ENCODE measurements at regions not wholly inside any gene's neighbourhood (a gene's known extent, or its start where the extent isn't known, plus 50 kb on each side); places are given as distances from the start of the nearest gene placed in this dataset.
A peak's percentile ranks its signal among the peaks of the same experiment; 100 is the strongest.

DNA sequence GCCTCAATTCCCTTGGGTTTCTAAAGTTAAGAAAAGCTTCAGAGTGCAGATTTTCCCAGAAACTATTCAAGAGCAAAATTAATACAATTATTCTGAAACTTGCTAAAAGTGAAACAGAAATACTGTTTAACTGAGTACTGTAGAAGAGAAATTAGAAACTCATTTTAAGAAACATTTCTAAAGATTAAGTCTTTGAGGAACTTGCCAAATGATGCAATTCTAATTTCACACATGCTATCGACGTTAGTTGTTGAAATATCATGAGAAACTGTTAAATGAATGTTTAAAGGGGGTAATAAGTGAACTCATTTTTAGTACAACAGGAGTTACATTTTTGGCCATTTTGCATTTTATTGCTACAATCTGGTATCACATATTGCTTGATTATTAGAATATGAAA lies 125.3 kb upstream of the MAOA start:
- no peaks in the 10 kb centered on the region for H3K27me3 Mint-ChIP-seq
- H3K27ac Mint-ChIP-seq = no peak overlapping the region
- ATAC-seq (no peak), DNase-seq (no peak)
- H3K36me3 Mint-ChIP-seq (ENCODE audit: low read depth) = no peaks in the 10 kb centered on the region
- peaks cover 2% of the 10 kb centered on the region for H3K4me1 Mint-ChIP-seq
- H3K9me3 Mint-ChIP-seq = no peaks in the 10 kb centered on the region
- no peak overlapping the region for H3K4me3 Mint-ChIP-seq

DNA sequence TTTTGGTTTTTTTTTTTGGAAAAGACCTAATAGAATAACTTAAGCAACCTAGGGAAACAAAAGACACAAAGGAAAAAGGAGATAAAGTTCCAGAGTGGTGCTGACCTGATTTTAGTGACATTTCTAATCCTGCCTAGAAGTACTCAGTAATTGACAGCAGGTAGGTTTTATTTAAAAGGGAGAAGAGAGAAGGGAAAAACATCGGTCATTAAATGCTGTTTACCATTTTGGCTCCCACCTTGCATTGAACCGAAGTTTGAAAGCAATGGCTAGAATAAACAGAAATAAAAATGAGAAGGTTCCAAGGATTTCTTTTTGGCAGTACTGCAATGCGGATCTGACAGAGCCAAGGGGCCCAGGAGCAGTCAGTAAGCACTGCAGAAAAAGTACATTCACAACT lies 115.8 kb upstream of the MAOA start:
- ATAC-seq = no peak
- Mint-ChIP-seq H3K4me3 (no peak overlapping the region), H3K36me3 (ENCODE audit: low read depth) (no peaks in the 10 kb centered on the region), H3K4me1 (no peaks in the 10 kb centered on the region), H3K27me3 (no peaks in the 10 kb centered on the region), H3K9me3 (no peaks in the 10 kb centered on the region), H3K27ac (no peak overlapping the region)
- no peak for DNase-seq

DNA sequence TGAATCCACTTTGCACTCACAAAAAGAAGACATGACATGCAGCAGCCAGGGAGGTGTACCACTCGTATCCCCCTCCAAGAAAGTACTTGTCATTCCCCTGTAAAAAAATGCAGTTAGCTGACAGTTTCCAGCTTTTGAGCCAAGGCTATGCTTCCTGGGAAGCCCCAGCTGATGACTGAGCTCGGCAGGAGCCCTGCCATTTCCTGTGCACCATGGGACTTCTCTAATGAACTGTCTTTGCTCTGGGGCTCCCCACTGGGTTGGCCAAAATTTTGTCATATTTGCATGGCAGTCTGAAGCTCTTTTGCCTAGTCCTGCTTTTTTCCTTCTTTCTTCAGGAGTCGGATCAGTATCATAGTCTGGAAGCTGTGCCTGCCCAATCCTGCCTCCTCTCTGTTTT lies 104.5 kb upstream of the MAOA start:
- Mint-ChIP-seq H3K36me3 (ENCODE audit: low read depth) (no peaks in the 10 kb centered on the region), H3K9me3 (no peaks in the 10 kb centered on the region), H3K4me3 (no peak overlapping the region), H3K27me3 (no peaks in the 10 kb centered on the region), H3K4me1 (no peaks in the 10 kb centered on the region), H3K27ac (no peak overlapping the region)
- DNase-seq (no peak), ATAC-seq (no peak)

DNA sequence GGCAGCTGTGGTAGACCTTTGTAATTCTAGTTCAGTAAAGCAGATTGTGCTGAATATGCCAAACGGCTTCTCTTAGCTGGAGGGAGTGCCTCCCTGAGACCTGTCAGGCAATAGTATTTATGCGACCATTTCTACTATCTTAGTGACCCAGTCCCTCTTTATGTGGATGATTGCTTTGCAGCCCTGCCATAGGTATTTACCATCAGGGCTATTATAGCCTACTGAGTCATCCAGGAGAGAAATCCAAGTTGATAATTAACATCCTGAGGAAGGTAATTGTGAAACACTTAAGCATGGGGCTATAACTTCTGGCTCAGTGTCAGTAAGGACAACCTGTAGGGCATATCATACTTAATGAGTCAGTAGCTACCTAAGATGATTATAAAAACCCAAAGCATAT lies 103.9 kb upstream of the MAOA start:
- no peaks in the 10 kb centered on the region for H3K27me3 Mint-ChIP-seq
- no peak overlapping the region for H3K27ac Mint-ChIP-seq
- H3K4me3 Mint-ChIP-seq = no peak overlapping the region
- no peaks in the 10 kb centered on the region for H3K4me1 Mint-ChIP-seq
- DNase-seq (no peak), ATAC-seq (no peak)
- H3K36me3 Mint-ChIP-seq (ENCODE audit: low read depth) = no peaks in the 10 kb centered on the region
- H3K9me3 Mint-ChIP-seq = no peaks in the 10 kb centered on the region

DNA sequence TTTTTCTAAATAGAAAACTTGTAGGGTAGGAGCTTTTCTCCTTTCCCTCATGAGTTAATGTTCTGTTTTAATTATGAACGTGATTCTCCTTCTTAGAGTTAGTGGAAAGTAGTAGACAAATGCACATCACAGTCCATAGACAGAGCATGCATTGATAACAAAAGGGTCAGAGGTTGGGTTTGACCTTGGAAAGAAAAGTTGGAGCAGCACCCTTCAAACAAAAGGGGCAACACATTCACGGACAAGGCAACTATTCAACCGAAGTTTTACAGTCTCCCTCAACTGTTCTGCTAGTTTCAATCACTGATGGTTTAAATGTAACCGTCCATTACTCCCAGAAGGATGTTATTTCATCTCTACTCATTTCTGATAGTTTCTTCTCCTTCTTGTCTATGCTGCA lies 103.4 kb upstream of the MAOA start:
- no peaks in the 10 kb centered on the region for H3K27me3 Mint-ChIP-seq
- ATAC-seq (no peak), DNase-seq (no peak)
- H3K27ac Mint-ChIP-seq = no peak overlapping the region
- peaks cover 2% of the 10 kb centered on the region for H3K4me1 Mint-ChIP-seq
- H3K4me3 Mint-ChIP-seq = no peak overlapping the region
- H3K36me3 Mint-ChIP-seq (ENCODE audit: low read depth) = no peaks in the 10 kb centered on the region
- no peaks in the 10 kb centered on the region for H3K9me3 Mint-ChIP-seq

DNA sequence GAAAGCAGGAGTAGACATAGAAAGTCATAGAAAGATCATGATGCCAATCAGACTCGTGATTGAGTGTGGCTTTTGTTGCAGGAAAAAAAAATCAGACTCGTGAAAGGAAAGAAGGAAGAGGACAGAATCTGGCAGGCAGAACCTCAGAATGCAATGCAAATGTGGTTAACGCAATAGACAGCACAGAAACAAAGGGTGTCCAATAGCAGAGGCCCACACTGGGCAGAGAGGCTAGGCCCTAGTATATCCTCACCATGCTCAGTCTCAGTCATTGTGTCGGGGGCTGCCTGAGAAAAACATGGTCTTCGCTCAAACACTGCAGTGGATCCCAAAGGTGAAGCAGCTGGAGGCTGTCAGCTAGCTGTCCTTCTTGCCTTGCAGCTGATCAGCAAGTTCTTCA lies 102.8 kb upstream of the MAOA start:
- H3K4me1 Mint-ChIP-seq = peaks cover 2% of the 10 kb centered on the region
- DNase-seq = no peak
- no peak for ATAC-seq
- H3K36me3 Mint-ChIP-seq (ENCODE audit: low read depth) = no peaks in the 10 kb centered on the region
- H3K9me3 Mint-ChIP-seq = no peaks in the 10 kb centered on the region
- no peaks in the 10 kb centered on the region for H3K27me3 Mint-ChIP-seq
- H3K4me3 Mint-ChIP-seq = no peak overlapping the region
- H3K27ac Mint-ChIP-seq = no peak overlapping the region

DNA sequence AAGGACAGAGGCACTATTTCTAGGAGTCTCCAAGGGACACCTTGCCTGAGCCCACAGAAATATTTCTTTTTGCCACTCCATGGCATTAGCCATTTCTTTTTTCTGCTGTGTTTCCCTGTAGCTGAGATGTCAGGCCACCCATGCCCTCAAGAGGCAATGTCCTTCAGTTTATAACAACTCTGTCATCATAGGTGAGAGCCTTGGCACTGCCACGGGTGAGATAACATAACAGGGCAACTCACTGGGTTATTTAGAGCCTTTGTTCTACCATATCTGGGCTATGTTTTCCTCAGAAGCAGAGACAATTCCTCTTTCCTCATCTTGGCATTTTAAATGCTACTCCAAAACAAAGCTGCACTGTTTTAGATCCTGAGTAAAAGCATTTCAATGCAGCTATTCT lies 99.9 kb upstream of the MAOA start:
- no peaks in the 10 kb centered on the region for H3K9me3 Mint-ChIP-seq
- no peak overlapping the region for H3K27ac Mint-ChIP-seq
- no peaks in the 10 kb centered on the region for H3K27me3 Mint-ChIP-seq
- no peak for ATAC-seq
- no peaks in the 10 kb centered on the region for H3K36me3 Mint-ChIP-seq (ENCODE audit: low read depth)
- no peak for DNase-seq
- H3K4me3 Mint-ChIP-seq = no peak overlapping the region
- peaks cover 2% of the 10 kb centered on the region for H3K4me1 Mint-ChIP-seq

DNA sequence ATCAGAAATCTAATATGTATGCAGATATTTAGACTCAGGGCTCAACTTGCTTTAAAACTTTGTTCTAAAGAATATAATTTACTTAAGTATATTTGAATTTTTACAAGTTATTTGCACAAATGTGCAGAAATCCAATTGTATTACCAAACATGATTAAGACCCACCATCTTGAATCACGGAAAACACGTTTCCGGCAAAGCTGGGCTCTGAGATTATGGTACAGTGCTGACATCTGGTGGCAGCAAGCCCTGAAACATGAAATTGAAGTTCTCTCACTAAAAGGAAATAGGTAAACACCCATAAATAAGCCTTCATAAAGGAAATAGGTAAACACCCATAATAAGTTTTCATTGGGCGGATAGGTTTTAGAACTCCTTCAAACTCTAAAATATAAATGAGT lies 98.3 kb upstream of the MAOA start:
- Mint-ChIP-seq H3K27me3 (no peaks in the 10 kb centered on the region), H3K27ac (no peak overlapping the region), H3K4me3 (no peak overlapping the region), H3K9me3 (no peaks in the 10 kb centered on the region), H3K4me1 (peaks cover 2% of the 10 kb centered on the region), H3K36me3 (ENCODE audit: low read depth) (no peaks in the 10 kb centered on the region)
- DNase-seq (peak; percentile 51), ATAC-seq (no peak)

DNA sequence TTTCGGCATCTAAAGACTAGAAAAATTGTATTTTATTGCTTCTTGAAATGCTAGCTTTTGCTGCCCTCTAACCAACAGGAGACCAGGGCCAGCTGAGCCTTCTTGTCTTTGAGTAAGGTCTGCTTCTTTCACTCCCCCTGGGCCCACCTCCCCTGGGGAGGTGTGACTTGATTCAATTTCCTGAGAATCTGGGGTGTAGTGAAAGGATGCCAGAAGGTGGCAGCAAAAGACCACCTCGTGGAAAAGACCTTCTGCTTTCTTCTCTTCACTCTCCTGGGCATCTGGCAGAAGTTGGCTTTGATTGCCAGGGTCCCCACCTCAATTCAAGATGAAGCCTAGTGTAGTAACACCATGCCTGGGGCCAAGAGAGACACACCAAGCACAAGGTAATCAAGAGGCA lies 96.5 kb upstream of the MAOA start:
- H3K9me3 Mint-ChIP-seq = no peaks in the 10 kb centered on the region
- no peaks in the 10 kb centered on the region for H3K27me3 Mint-ChIP-seq
- no peak for ATAC-seq
- no peak overlapping the region for H3K4me3 Mint-ChIP-seq
- H3K27ac Mint-ChIP-seq = no peak overlapping the region
- H3K36me3 Mint-ChIP-seq (ENCODE audit: low read depth) = no peaks in the 10 kb centered on the region
- peak; percentile 20 for DNase-seq
- peaks cover 2% of the 10 kb centered on the region for H3K4me1 Mint-ChIP-seq

DNA sequence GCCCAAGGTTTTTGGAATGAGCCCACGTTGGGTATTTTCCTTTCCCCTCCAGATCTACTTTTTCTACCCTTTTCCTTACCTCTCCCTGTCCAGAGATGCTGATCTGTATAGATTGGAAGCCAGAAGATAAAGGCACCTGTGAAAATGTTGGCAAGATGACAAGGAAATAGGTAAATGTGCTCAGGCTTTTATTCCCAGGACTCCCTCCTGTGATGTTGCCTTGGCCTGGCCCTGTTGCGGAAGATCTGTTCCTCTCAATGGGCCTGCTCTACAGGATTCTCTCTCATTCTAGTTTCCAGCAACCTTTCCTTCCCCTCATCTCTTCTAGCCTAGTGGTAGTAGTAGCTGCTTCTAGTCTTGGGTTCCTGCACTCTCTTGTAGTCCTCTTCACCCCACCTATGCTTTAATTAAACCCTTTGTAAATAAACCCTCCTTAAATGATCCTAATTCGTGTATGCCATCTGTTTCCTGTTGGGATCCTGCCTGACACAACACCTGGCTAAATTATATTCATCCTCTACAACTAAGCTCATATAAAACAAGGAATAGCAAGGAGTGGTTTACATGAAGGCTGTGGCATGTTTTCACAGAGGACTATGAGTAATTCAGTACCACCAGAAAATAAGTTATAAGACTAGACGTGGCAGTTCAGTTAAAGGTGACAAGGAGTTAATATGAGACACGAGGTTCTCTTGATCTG lies 95.7 kb upstream of the MAOA start:
- no peaks in the 10 kb centered on the region for H3K36me3 Mint-ChIP-seq (ENCODE audit: low read depth)
- no peak overlapping the region for H3K4me3 Mint-ChIP-seq
- H3K4me1 Mint-ChIP-seq = peaks cover 2% of the 10 kb centered on the region
- H3K9me3 Mint-ChIP-seq = no peaks in the 10 kb centered on the region
- ATAC-seq = no peak
- no peaks in the 10 kb centered on the region for H3K27me3 Mint-ChIP-seq
- H3K27ac Mint-ChIP-seq = no peak overlapping the region
- no peak for DNase-seq

DNA sequence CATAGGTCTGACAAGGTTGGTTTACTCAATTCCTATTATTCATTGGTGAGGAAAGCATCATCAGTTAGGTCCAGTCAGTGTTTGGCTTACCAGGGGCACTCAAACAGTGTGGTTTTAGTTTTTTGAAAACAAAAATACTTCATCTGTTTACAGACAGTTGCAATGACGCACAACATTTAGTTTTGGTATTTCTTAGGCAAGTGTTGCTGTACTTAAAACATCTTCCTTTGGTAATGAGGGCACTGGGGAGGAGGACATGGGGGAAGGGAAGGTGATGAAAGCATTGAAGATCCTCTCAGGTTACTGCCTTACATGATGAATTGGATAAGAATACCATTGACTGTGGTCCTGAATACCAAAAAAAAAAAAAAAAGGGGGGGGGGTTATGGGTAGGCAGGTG lies 93.7 kb upstream of the MAOA start:
- no peaks in the 10 kb centered on the region for H3K27me3 Mint-ChIP-seq
- no peak overlapping the region for H3K4me3 Mint-ChIP-seq
- no peaks in the 10 kb centered on the region for H3K9me3 Mint-ChIP-seq
- ATAC-seq (no peak), DNase-seq (no peak)
- H3K4me1 Mint-ChIP-seq = peaks cover 2% of the 10 kb centered on the region
- H3K36me3 Mint-ChIP-seq (ENCODE audit: low read depth) = no peaks in the 10 kb centered on the region
- H3K27ac Mint-ChIP-seq = no peak overlapping the region

DNA sequence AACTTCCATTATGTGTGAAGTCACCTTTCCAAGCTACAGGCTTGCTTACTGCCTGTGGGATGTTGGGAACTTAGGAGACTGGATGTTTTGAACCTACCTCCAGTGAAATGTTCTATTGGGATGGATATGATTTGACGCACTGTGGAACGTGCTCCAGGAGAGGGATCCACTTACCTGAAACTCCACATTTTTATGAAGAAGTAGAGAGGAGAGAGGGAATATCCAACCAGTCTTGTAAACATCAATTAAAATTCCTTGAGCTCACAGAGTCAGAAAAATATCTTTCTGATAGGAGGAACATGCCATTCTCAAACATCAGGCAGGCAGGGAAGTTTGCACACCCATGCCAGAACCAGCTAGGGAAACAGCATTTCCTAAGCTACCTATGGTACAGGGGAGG lies 91.1 kb upstream of the MAOA start:
- Mint-ChIP-seq H3K9me3 (no peaks in the 10 kb centered on the region), H3K36me3 (ENCODE audit: low read depth) (no peaks in the 10 kb centered on the region), H3K4me1 (no peaks in the 10 kb centered on the region), H3K27me3 (peaks cover 3% of the 10 kb centered on the region), H3K27ac (no peak overlapping the region), H3K4me3 (no peak overlapping the region)
- ATAC-seq = no peak
- no peak for DNase-seq

DNA sequence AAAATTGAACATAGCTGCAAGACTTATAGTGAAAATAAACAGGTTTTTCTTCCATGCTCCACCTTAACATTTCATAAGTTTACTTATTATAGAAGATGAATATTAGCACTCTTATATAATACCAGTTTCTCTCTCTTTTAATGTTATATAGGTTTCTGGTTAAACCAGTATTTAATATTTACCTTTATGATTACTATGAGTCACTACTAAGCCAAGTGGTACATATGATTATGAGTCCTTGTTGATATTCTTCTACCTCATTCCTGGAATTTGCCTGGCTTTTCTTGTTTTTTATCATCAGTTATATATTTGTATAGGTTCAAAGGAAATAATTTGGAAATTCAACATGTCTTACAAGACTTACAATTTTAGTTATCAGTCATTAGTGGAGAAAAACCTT lies 89.9 kb upstream of the MAOA start:
- Mint-ChIP-seq H3K9me3 (no peaks in the 10 kb centered on the region), H3K27ac (no peak overlapping the region), H3K27me3 (peaks cover 3% of the 10 kb centered on the region), H3K4me1 (no peaks in the 10 kb centered on the region), H3K36me3 (ENCODE audit: low read depth) (no peaks in the 10 kb centered on the region), H3K4me3 (no peak overlapping the region)
- no peak for ATAC-seq
- no peak for DNase-seq

DNA sequence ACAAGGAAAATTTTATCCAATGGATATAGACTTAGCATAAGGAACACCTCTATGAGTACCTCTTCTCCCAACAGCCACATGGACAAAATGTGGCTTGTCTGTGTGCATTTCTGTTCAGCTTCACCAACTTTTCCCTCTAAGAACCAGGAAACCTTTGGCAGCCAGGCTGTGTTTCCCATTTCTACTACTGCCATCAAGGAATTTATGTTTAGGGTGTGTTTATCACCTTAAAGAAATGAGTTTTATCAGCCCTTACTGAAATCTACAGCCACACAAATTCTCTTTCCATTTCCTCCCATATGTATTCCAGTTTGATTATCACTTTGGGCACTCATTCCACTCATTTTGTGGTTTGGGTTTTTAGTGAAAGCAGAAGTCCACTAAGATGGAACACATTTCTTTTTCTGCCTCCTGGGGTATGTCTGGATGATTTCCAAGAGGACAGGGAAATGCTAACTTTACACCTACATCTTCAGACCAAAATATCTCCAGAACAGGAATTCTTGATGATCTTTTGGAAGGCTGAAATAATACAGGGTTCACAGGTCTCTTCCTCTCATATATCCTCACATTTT lies 82.6 kb upstream of the MAOA start:
- H3K27ac Mint-ChIP-seq = no peak overlapping the region
- no peak overlapping the region for H3K4me3 Mint-ChIP-seq
- no peak for DNase-seq
- H3K9me3 Mint-ChIP-seq = no peaks in the 10 kb centered on the region
- no peak for ATAC-seq
- peaks cover 3% of the 10 kb centered on the region for H3K27me3 Mint-ChIP-seq
- H3K4me1 Mint-ChIP-seq = no peaks in the 10 kb centered on the region
- no peaks in the 10 kb centered on the region for H3K36me3 Mint-ChIP-seq (ENCODE audit: low read depth)

DNA sequence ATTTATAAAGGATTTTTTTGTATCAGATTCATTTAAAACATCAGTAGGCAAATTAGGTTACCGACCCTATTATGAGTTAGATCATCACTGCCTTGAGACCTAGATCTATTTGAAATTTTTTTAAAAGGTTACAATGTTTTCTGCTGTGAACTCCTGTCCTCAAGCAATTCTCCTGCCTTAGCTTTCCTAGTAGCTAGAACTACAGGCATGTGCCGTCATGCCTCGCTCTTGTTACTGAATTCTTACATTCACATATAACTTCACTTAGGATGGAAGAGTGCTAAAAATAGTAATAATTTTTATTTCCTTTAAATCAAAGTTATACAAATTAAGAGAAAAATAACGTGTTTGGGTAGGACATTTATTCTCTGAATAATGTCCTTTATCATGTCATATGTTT lies 75.5 kb upstream of the MAOA start:
- no peaks in the 10 kb centered on the region for H3K4me1 Mint-ChIP-seq
- ATAC-seq (no peak), DNase-seq (no peak)
- no peak overlapping the region for H3K4me3 Mint-ChIP-seq
- no peaks in the 10 kb centered on the region for H3K36me3 Mint-ChIP-seq (ENCODE audit: low read depth)
- no peaks in the 10 kb centered on the region for H3K9me3 Mint-ChIP-seq
- no peaks in the 10 kb centered on the region for H3K27me3 Mint-ChIP-seq
- no peak overlapping the region for H3K27ac Mint-ChIP-seq

DNA sequence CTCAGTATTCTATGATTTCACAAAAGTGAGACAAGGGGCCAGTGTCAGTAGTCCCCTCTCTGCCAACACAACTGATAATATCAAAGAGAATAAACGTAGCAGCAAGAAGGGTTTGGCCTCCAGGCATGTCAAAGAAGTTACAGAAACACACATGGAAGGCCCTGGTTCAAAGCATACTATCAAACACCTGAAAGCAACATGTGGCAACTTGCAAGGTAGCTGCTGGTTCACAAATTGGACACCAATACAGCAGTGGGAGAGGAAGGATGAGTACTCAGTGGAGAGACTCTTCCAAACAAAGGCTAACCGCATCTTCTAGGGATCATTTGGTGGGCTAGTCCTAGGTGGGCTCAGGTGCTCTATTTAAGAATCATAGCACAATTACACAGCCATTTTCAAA lies 74.9 kb upstream of the MAOA start:
- Mint-ChIP-seq H3K27ac (no peak overlapping the region), H3K27me3 (no peaks in the 10 kb centered on the region), H3K9me3 (no peaks in the 10 kb centered on the region), H3K4me3 (no peak overlapping the region), H3K4me1 (no peaks in the 10 kb centered on the region), H3K36me3 (ENCODE audit: low read depth) (no peaks in the 10 kb centered on the region)
- ATAC-seq = no peak
- DNase-seq = no peak

Data from activated naive CD8-positive, alpha-beta T cell treated with anti-CD3 and anti-CD28 coated beads, Interleukin-2, amount 50 U/mL, for 24 hours (primary cell).